Karpas-422 (cell line): ENCODE measurements at regions not wholly inside any gene's neighbourhood (a gene's known extent, or its start where the extent isn't known, plus 50 kb on each side); places are given as distances from the start of the nearest gene placed in this dataset.

Experiments used
- DNase-seq: peaks from one replicate; pipeline ENCODE4 v3.0.0-alpha.2; 2015
- H2AFZ ChIP-seq: fragments of 200-600 bp; sonication (generic); 2 replicates; pipeline ENCODE4 v1.6.1; 2014; ENCODE audit warnings: antibody characterized with exemption, low read length, mixed read lengths
- H3K27ac ChIP-seq: fragments of 200-600 bp; sonication (generic); 2 replicates; pipeline ENCODE4 v1.5.1; 2014; ENCODE audit warnings: mild to moderate bottlenecking, low read length, moderate library complexity
- H3K27me3 ChIP-seq: fragments of 200-600 bp; sonication (generic); 2 replicates; pipeline ENCODE4 v1.6.1; 2014; ENCODE audit warnings: low read length, mixed read lengths
- H3K36me3 ChIP-seq: fragments of 200-600 bp; sonication (generic); 2 replicates; pipeline ENCODE4 v1.6.1; 2014; ENCODE audit warnings: low read length, mixed read lengths; ENCODE audit not compliant: insufficient read depth
- H3K4me1 ChIP-seq: fragments of 200-600 bp; sonication (generic); 2 replicates; pipeline ENCODE4 v1.6.1; 2014; ENCODE audit warnings: mild to moderate bottlenecking, low read length, mixed read lengths
- H3K4me2 ChIP-seq: fragments of 200-600 bp; sonication (generic); 2 replicates; pipeline ENCODE4 v1.6.1; 2014; ENCODE audit warnings: low read length, low read depth, mild to moderate bottlenecking; ENCODE audit not compliant: poor library complexity, severe bottlenecking
- H3K4me3 ChIP-seq: fragments of 200-600 bp; sonication (generic); 2 replicates; pipeline ENCODE4 v1.5.1; 2014; ENCODE audit warnings: mild to moderate bottlenecking, antibody characterized with exemption, low read length, mixed read lengths
- H3K79me2 ChIP-seq: fragments of 200-600 bp; sonication (generic); 2 replicates; pipeline ENCODE4 v1.6.1; 2014; ENCODE audit warnings: mild to moderate bottlenecking, low read length, mixed read lengths
- H3K9ac ChIP-seq: fragments of 200-600 bp; sonication (generic); 2 replicates; pipeline ENCODE4 v1.6.0; 2014; ENCODE audit warnings: low read length
- H3K9me2 ChIP-seq: fragments of 200-600 bp; sonication (generic), shearing (Covaris generic); replicated peaks from 2 replicates; pipeline ENCODE4 v1.6.0; 2014; ENCODE audit warnings: mild to moderate bottlenecking, low read length, moderate library complexity; ENCODE audit not compliant: insufficient read depth
- H3K9me3 ChIP-seq: fragments of 300-700, 200-600 bp; sonication (generic); 2 replicates; pipeline ENCODE4 v1.6.1; 2014; ENCODE audit warnings: low read length, mixed read lengths
- H4K20me1 ChIP-seq: fragments of 200-600 bp; sonication (generic); 2 replicates; pipeline ENCODE4 v1.6.1; 2014; ENCODE audit warnings: mild to moderate bottlenecking, antibody characterized with exemption, low read length, low read depth; ENCODE audit not compliant: insufficient read depth

DNA sequence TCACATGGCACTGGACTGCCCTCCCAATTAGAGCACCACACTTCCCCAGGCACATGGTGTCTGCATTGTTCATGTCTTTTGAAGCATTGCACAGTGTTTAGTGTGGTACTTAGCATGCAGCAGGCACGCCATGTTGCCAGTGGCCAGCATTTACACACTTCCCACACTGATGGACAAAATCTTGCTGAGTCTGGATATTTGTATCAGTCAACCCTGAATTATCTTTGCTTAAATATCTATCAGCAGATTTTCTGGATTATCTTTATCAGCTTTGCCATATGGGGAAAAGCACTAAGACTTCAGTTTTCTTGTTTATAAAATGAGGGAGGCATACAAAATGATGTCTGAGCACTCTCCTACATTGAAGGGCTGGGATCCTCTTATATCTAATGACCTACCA, 416.0 kb upstream of the MMADHC start:
- H3K4me1 ChIP-seq: no peaks in the 10 kb centered on the region
- H3K27me3 ChIP-seq: no peaks in the 10 kb centered on the region
- H3K79me2 ChIP-seq: no peaks in the 10 kb centered on the region
- H3K4me3 ChIP-seq: no peak overlapping the region
- no peak overlapping the region for H3K27ac ChIP-seq
- DNase-seq: no peak
- H3K4me2 ChIP-seq: no peak overlapping the region
- no peak overlapping the region for H2AFZ ChIP-seq
- no peak overlapping the region for H3K9ac ChIP-seq
- H3K36me3 ChIP-seq: no peaks in the 10 kb centered on the region
- 0 out of 2 replicates have a peak, but pooled peaks cover 4% of the 10 kb centered on the region for H3K9me2 ChIP-seq
- H3K9me3 ChIP-seq: no peaks in the 10 kb centered on the region
- H4K20me1 ChIP-seq: no peaks in the 10 kb centered on the region

DNA sequence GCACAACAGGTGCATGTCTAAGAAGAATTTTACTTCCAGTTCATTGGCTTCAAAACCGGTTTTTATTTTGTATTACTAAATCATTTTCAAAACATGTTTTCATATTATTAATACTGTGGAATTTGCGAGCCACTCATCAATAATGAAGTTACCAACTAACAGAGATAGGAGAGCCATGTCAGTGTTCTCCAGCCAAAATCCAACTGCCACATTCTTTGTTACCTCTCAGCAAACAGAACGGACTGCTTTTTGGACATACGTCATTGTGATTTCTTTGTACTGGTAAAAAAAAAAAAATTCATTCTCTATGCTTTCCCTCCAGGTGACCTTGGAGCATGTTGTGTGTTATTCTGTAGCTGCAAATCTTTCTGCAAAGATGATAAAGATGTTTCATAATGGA, 414.2 kb upstream of the MMADHC start:
- Histone ChIP-seq H3K9ac (no peak overlapping the region), H3K4me1 (no peaks in the 10 kb centered on the region), H3K4me3 (no peak overlapping the region), H3K27me3 (no peaks in the 10 kb centered on the region), H4K20me1 (no peaks in the 10 kb centered on the region), H3K4me2 (no peak overlapping the region), H3K27ac (no peak overlapping the region), H3K9me3 (no peaks in the 10 kb centered on the region), H3K9me2 (0 out of 2 replicates have a peak, but pooled peaks cover 4% of the 10 kb centered on the region), H3K36me3 (no peaks in the 10 kb centered on the region), H2AFZ (no peak overlapping the region), H3K79me2 (no peaks in the 10 kb centered on the region)
- DNase-seq: no peak

DNA sequence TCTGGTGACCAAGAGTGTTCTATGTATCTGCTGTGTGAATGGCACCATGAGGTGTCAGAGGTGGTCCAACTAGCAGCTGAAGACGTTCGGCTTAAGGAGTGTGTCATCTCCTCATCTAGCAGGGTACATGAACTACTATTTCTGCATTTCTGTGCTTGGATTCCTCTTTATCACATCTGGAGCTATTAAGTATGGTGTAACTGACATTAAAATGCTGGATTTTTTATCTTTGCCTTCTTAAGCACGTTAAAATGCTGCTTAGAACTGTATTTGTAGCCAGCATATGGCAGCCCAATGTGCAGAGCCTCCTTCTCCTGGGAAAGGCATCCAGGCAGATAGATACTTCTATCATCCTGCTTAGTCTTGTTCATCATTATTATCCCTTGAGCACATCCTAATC, 409.3 kb upstream of the MMADHC start:
- H3K79me2 ChIP-seq: no peaks in the 10 kb centered on the region
- no peak overlapping the region for H3K27ac ChIP-seq
- H3K4me2 ChIP-seq: no peak overlapping the region
- H3K4me3 ChIP-seq: no peak overlapping the region
- H3K9me3 ChIP-seq: no peaks in the 10 kb centered on the region; the same call in 1 of the 2 replicates
- no peak overlapping the region for H2AFZ ChIP-seq
- no peaks in the 10 kb centered on the region for H3K27me3 ChIP-seq
- DNase-seq: no peak
- no peaks in the 10 kb centered on the region for H3K9me2 ChIP-seq
- H4K20me1 ChIP-seq: no peaks in the 10 kb centered on the region
- no peaks in the 10 kb centered on the region for H3K4me1 ChIP-seq
- H3K36me3 ChIP-seq: no peaks in the 10 kb centered on the region
- H3K9ac ChIP-seq: no peak overlapping the region

DNA sequence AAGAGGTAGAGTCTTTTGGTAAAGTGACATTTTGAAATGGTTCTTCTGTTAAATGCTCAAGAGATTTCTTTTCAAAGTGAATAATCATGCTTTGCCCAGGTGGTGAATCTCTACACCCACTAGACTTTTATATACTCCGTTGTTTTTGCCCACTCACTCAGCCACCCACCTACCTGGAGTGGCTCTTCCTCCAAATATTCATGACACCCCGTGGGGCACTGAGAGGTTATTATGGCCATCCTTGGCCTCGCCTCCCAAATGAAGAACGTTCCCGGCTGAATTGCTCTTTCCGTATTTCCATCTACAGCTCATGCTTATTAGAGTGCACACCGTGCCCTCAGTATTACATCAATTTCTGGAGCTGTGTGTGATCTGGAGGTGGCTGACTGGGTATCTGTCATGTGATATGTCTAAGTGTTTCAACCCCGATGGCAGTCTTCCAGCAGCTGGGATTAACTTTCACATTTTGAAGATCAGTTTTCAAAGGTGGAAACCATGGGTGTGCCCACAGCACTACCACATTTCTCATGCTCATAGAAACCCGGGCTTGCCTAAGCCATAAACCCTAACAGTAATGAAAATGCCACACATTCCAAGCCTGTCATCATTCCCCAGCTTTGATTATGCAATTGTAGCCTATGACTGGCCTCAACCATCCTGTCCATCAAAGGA, 406.6 kb upstream of the MMADHC start:
- no peak overlapping the region for H3K9ac ChIP-seq
- H3K27ac ChIP-seq: no peak overlapping the region
- H2AFZ ChIP-seq: no peak overlapping the region
- no peaks in the 10 kb centered on the region for H3K4me1 ChIP-seq
- H3K27me3 ChIP-seq: no peaks in the 10 kb centered on the region
- H3K4me3 ChIP-seq: no peak overlapping the region
- no peak for DNase-seq
- no peaks in the 10 kb centered on the region for H3K36me3 ChIP-seq
- H3K9me2 ChIP-seq: no peaks in the 10 kb centered on the region
- no peaks in the 10 kb centered on the region for H3K79me2 ChIP-seq
- H3K9me3 ChIP-seq: no peaks in the 10 kb centered on the region; the same call in 1 of the 2 replicates
- no peaks in the 10 kb centered on the region for H4K20me1 ChIP-seq
- H3K4me2 ChIP-seq: no peak overlapping the region

DNA sequence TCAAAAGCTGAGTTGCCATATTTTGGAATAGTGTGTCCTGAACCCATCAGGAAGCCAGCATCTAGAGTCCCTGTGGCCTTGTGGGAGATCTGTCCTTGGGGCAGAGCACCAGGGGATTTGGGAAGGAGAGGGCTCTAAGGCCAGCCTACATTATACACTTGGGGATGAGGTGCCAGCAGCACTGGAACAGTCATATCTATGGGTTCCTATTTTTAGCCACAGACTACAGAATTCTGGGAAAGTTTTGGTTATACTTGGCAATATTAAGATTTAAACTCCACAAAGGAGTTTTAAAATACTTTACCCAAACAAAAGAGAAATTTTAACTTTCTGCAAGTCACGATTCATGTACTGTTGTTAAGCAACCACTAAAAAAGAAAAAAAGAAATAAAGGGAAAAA, 405.7 kb upstream of the MMADHC start:
- Histone ChIP-seq H3K4me3 (no peak overlapping the region), H3K27ac (no peak overlapping the region), H3K9me3 (no peaks in the 10 kb centered on the region; the same call in 1 of the 2 replicates), H3K27me3 (no peaks in the 10 kb centered on the region), H3K9me2 (no peaks in the 10 kb centered on the region), H3K79me2 (no peaks in the 10 kb centered on the region), H4K20me1 (no peaks in the 10 kb centered on the region), H3K4me2 (no peak overlapping the region), H3K36me3 (no peaks in the 10 kb centered on the region), H3K9ac (no peak overlapping the region), H3K4me1 (no peaks in the 10 kb centered on the region), H2AFZ (no peak overlapping the region)
- no peak for DNase-seq

DNA sequence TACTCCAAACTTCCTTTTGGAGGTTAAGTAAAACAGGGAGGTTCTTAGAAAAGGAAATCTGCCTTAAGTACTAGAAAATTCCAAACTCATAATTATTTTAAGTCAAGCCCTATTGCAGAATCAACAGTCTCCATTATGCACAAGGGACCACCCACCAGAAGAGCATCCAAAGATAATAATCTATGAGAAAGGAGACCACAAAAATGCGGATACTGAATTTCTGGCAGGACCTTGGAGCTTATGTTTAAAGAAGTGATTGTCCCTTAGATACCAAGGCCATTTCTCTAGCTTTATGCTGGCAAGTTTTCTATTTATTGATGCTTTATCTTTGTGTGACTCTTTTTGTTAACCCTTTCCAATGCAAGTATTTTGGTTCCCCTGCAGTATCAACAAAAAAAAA, 404.0 kb upstream of the MMADHC start:
- Histone ChIP-seq H3K9me3 (no peaks in the 10 kb centered on the region; the same call in 1 of the 2 replicates), H3K4me1 (no peaks in the 10 kb centered on the region), H3K4me2 (no peak overlapping the region), H2AFZ (no peak overlapping the region), H3K36me3 (no peaks in the 10 kb centered on the region), H3K9me2 (no peaks in the 10 kb centered on the region), H3K4me3 (no peak overlapping the region), H4K20me1 (no peaks in the 10 kb centered on the region), H3K27me3 (no peaks in the 10 kb centered on the region), H3K79me2 (no peaks in the 10 kb centered on the region), H3K9ac (no peak overlapping the region), H3K27ac (no peak overlapping the region)
- no peak for DNase-seq

DNA sequence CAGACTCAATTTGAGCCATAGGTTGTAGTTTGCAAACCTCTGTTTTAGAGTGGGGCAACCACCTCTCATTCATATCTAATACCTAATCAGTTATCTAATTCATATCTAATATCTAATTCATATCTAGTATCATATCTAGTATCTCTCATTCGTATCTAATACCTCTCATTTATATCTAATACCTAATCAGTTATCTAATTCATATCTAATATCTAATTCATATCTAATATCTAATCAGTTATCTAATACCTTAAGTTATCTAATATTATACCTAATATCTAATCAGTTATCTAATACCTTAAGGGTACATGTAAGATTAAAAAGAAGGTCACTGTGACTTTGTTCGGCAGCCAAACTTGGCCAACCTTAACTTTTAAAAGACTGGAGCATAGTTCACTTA, 403.4 kb upstream of the MMADHC start:
- Histone ChIP-seq H3K4me1 (no peaks in the 10 kb centered on the region), H3K79me2 (no peaks in the 10 kb centered on the region), H3K9me2 (no peaks in the 10 kb centered on the region), H3K27me3 (no peaks in the 10 kb centered on the region), H2AFZ (no peak overlapping the region), H3K9ac (no peak overlapping the region), H3K4me2 (no peak overlapping the region), H3K4me3 (no peak overlapping the region), H3K9me3 (no peaks in the 10 kb centered on the region; the same call in 1 of the 2 replicates), H3K36me3 (no peaks in the 10 kb centered on the region), H3K27ac (no peak overlapping the region), H4K20me1 (no peaks in the 10 kb centered on the region)
- DNase-seq: no peak

DNA sequence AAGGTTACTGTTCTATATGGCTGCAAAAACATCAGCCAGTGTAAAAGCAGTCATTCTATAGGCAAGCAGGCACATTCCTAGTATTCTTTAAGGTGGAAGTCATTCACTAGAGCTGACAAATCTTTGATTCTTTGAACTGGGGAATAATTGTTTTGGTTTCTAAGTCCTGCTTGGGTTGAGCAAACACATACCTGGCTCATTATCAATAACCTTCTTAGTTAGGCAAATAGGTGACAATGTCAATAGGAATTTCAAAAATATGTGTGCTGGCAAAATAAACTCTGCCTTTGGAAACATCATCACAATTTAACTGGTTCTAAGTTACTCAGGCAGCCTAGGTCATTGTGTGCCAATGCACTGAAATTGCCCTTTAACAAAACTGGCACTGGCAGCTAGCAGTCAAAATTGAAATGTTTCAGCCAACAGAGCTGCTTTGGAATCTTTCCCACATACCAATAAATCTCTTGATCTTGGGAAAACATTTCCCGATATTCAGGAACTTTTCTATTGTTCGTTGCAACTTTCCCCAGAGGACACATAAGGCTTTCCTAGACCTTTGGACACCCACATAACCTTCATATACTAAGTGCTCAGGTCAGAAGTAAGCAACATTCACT, 402.0 kb upstream of the MMADHC start:
- H3K36me3 ChIP-seq: no peaks in the 10 kb centered on the region
- H3K27me3 ChIP-seq: no peaks in the 10 kb centered on the region
- no peaks in the 10 kb centered on the region for H3K79me2 ChIP-seq
- no peaks in the 10 kb centered on the region; the same call in 1 of the 2 replicates for H3K9me3 ChIP-seq
- no peak overlapping the region for H2AFZ ChIP-seq
- no peaks in the 10 kb centered on the region for H4K20me1 ChIP-seq
- no peak overlapping the region for H3K9ac ChIP-seq
- H3K4me1 ChIP-seq: no peaks in the 10 kb centered on the region
- no peak overlapping the region for H3K4me3 ChIP-seq
- no peak for DNase-seq
- no peaks in the 10 kb centered on the region for H3K9me2 ChIP-seq
- H3K4me2 ChIP-seq: no peak overlapping the region
- H3K27ac ChIP-seq: no peak overlapping the region
